ENCODE measurements at regions not wholly inside any gene's neighbourhood (a gene's known extent, or its start where the extent isn't known, plus 50 kb on each side); places are given as distances from the start of the nearest gene placed in this dataset.

GRCh38 chr2:172181840-172182239 lies 79.1 kb upstream of the DLX2 start:
- Mint-ChIP-seq H3K4me3 (no peak overlapping the region), H3K36me3 (ENCODE audit: insufficient read depth) (no peaks in the 10 kb centered on the region), H3K4me1 (ENCODE audit: low read depth in 2 of 2) (peaks cover 21 to 31% of the 10 kb centered on the region in 2 donors), H3K27me3 (no peaks in the 10 kb centered on the region), H3K27ac (no peak overlapping the region), H3K9me3 (no peaks in the 10 kb centered on the region)
- ATAC-seq (replicated peaks) (no peak), DNase-seq (no peak)

- Mint-ChIP-seq H3K9me3 (no peaks in the 10 kb centered on the region), H3K36me3 (ENCODE audit: insufficient read depth) (no peaks in the 10 kb centered on the region), H3K27ac (no peak overlapping the region), H3K4me3 (no peak overlapping the region), H3K4me1 (ENCODE audit: low read depth in 2 of 2) (peaks cover 21 to 31% of the 10 kb centered on the region in 2 donors), H3K27me3 (no peaks in the 10 kb centered on the region)
- DNase-seq (no peak), ATAC-seq (replicated peaks) (no peak)
These were observed 79.9 kb upstream of the DLX2 start for GRCh38 chr2:172182624-172183023.

- H3K4me3 Mint-ChIP-seq: no peak overlapping the region
- H3K4me1 Mint-ChIP-seq (ENCODE audit: low read depth in 2 of 2): no peaks in the 10 kb centered on the region
- no peaks in the 10 kb centered on the region for H3K36me3 Mint-ChIP-seq (ENCODE audit: insufficient read depth)
- no peak for DNase-seq
- H3K27ac Mint-ChIP-seq: no peak overlapping the region
- H3K9me3 Mint-ChIP-seq: peaks cover 3 to 36% of the 10 kb centered on the region in 2 donors
- ATAC-seq (replicated peaks): no peak
- peaks cover 18 to 29% of the 10 kb centered on the region in 2 donors for H3K27me3 Mint-ChIP-seq
These were observed 90.8 kb upstream of the DLX2 start for GRCh38 chr2:172193331-172194089.

- ATAC-seq (replicated peaks): no peak
These were observed 93.2 kb upstream of the DLX2 start for GRCh38 chr2:172195836-172196376.

GRCh38 chr2:172196768-172197431 lies 94.2 kb upstream of the DLX2 start:
- no peak for DNase-seq
- Mint-ChIP-seq H3K4me3 (no peak overlapping the region), H3K9me3 (peaks cover 6 to 36% of the 10 kb centered on the region in 2 donors), H3K27ac (no peak overlapping the region), H3K36me3 (ENCODE audit: insufficient read depth) (no peaks in the 10 kb centered on the region), H3K27me3 (peaks cover 18 to 39% of the 10 kb centered on the region in 2 donors), H3K4me1 (ENCODE audit: low read depth in 2 of 2) (no peaks in the 10 kb centered on the region)
- ATAC-seq (replicated peaks): no peak

More at GRCh38 chr2:172195836-172196376, 93.2 kb upstream of the DLX2 start:
- peaks cover 18 to 39% of the 10 kb centered on the region in 2 donors for H3K27me3 Mint-ChIP-seq
- H3K4me3 Mint-ChIP-seq: no peak overlapping the region
- H3K4me1 Mint-ChIP-seq (ENCODE audit: low read depth in 2 of 2): no peaks in the 10 kb centered on the region
- no peaks in the 10 kb centered on the region for H3K36me3 Mint-ChIP-seq (ENCODE audit: insufficient read depth)
- no peak overlapping the region for H3K27ac Mint-ChIP-seq
- DNase-seq: no peak
- H3K9me3 Mint-ChIP-seq: peaks cover 6 to 36% of the 10 kb centered on the region in 2 donors

GRCh38 chr2:172198361-172198760 lies 95.7 kb upstream of the DLX2 start:
- no peaks in the 10 kb centered on the region for H3K4me1 Mint-ChIP-seq (ENCODE audit: low read depth in 2 of 2)
- H3K27me3 Mint-ChIP-seq: peaks cover 10 to 39% of the 10 kb centered on the region in 2 donors
- no peak overlapping the region for H3K27ac Mint-ChIP-seq
- no peaks in the 10 kb centered on the region for H3K36me3 Mint-ChIP-seq (ENCODE audit: insufficient read depth)
- peaks cover 3 to 32% of the 10 kb centered on the region in 2 donors for H3K9me3 Mint-ChIP-seq
- no peak overlapping the region for H3K4me3 Mint-ChIP-seq
- DNase-seq (no peak), ATAC-seq (replicated peaks) (no peak)

GRCh38 chr2:172198908-172199307 lies 96.2 kb upstream of the DLX2 start:
- Mint-ChIP-seq H3K27ac (no peak overlapping the region), H3K36me3 (ENCODE audit: insufficient read depth) (no peaks in the 10 kb centered on the region), H3K4me1 (ENCODE audit: low read depth in 2 of 2) (no peaks in the 10 kb centered on the region), H3K4me3 (no peak overlapping the region), H3K9me3 (peaks cover 3 to 26% of the 10 kb centered on the region in 2 donors), H3K27me3 (peaks cover 6 to 39% of the 10 kb centered on the region in 2 donors)
- DNase-seq (no peak), ATAC-seq (replicated peaks) (no peak)

- peaks cover 3 to 9% of the 10 kb centered on the region in 2 donors for H3K9me3 Mint-ChIP-seq
- no peak for DNase-seq
- no peak for ATAC-seq (replicated peaks)
- no peak overlapping the region for H3K27ac Mint-ChIP-seq
- H3K4me3 Mint-ChIP-seq: no peak overlapping the region
- H3K27me3 Mint-ChIP-seq: peaks cover 6 to 36% of the 10 kb centered on the region in 2 donors
- H3K4me1 Mint-ChIP-seq (ENCODE audit: low read depth in 2 of 2): no peaks in the 10 kb centered on the region
- no peaks in the 10 kb centered on the region for H3K36me3 Mint-ChIP-seq (ENCODE audit: insufficient read depth)
These were observed 97.9 kb upstream of the DLX2 start for GRCh38 chr2:172200495-172201085.

GRCh38 chr2:172204309-172204708 lies 101.6 kb upstream of the DLX2 start:
- Mint-ChIP-seq H3K4me3 (no peak overlapping the region), H3K4me1 (ENCODE audit: low read depth in 2 of 2) (no peaks in the 10 kb centered on the region), H3K27me3 (peaks cover 0 to 6% of the 10 kb centered on the region in 2 donors), H3K9me3 (peaks cover 0 to 3% of the 10 kb centered on the region in 2 donors), H3K36me3 (ENCODE audit: insufficient read depth) (no peaks in the 10 kb centered on the region), H3K27ac (no peak overlapping the region)
- ATAC-seq (replicated peaks) (no peak), DNase-seq (no peak)

- H3K4me3 Mint-ChIP-seq: no peak overlapping the region
- H3K27me3 Mint-ChIP-seq: peaks cover 0 to 4% of the 10 kb centered on the region in 2 donors
- H3K27ac Mint-ChIP-seq: no peak overlapping the region
- H3K9me3 Mint-ChIP-seq: peaks cover 0 to 3% of the 10 kb centered on the region in 2 donors
- H3K4me1 Mint-ChIP-seq (ENCODE audit: low read depth in 2 of 2): no peaks in the 10 kb centered on the region
- no peak for ATAC-seq (replicated peaks)
- H3K36me3 Mint-ChIP-seq (ENCODE audit: insufficient read depth): no peaks in the 10 kb centered on the region
- DNase-seq: no peak
These were observed 102.1 kb upstream of the DLX2 start for GRCh38 chr2:172204762-172205161.

- no peaks in the 10 kb centered on the region for H3K27me3 Mint-ChIP-seq
- H3K4me1 Mint-ChIP-seq (ENCODE audit: low read depth in 2 of 2): no peaks in the 10 kb centered on the region
- no peak overlapping the region for H3K27ac Mint-ChIP-seq
These were observed 102.6 kb upstream of the DLX2 start for GRCh38 chr2:172205292-172205691.

GRCh38 chr2:172207911-172208310 lies 105.2 kb upstream of the DLX2 start:
- no peaks in the 10 kb centered on the region for H3K36me3 Mint-ChIP-seq (ENCODE audit: insufficient read depth)
- H3K27me3 Mint-ChIP-seq: no peaks in the 10 kb centered on the region
- no peaks in the 10 kb centered on the region for H3K4me1 Mint-ChIP-seq (ENCODE audit: low read depth in 2 of 2)
- H3K4me3 Mint-ChIP-seq: no peak overlapping the region
- H3K27ac Mint-ChIP-seq: no peak overlapping the region
- ATAC-seq (replicated peaks) (no peak), DNase-seq (no peak)
- no peaks in the 10 kb centered on the region for H3K9me3 Mint-ChIP-seq

More at GRCh38 chr2:172205292-172205691, 102.6 kb upstream of the DLX2 start:
- H3K36me3 Mint-ChIP-seq (ENCODE audit: insufficient read depth): no peaks in the 10 kb centered on the region
- DNase-seq (no peak), ATAC-seq (replicated peaks) (no peak)
- no peaks in the 10 kb centered on the region for H3K9me3 Mint-ChIP-seq
- H3K4me3 Mint-ChIP-seq: no peak overlapping the region

GRCh38 chr2:172208791-172209325 lies 106.2 kb upstream of the DLX2 start:
- DNase-seq (no peak), ATAC-seq (replicated peaks) (no peak)
- Mint-ChIP-seq H3K27ac (no peak overlapping the region), H3K4me3 (no peak overlapping the region), H3K4me1 (ENCODE audit: low read depth in 2 of 2) (no peaks in the 10 kb centered on the region), H3K27me3 (no peaks in the 10 kb centered on the region), H3K9me3 (no peaks in the 10 kb centered on the region), H3K36me3 (ENCODE audit: insufficient read depth) (no peaks in the 10 kb centered on the region)

Measured in effector memory CD8-positive, alpha-beta T cell (primary cell).